Gastroesophageal sphincter (tissue), 3 donors: ENCODE measurements at regions not wholly inside any gene's neighbourhood (a gene's known extent, or its start where the extent isn't known, plus 50 kb on each side); places are given as distances from the start of the nearest gene placed in this dataset.

Experiments used
- POLR2A ChIP-seq, 2 donors: fragments of 450-650 bp; IDR thresholded peaks; one replicate each; pipeline ENCODE4 v1.6.1; 2017; ENCODE audit warnings: antibody characterized with exemption in 2 of 2, mild to moderate bottlenecking in 2 of 2, moderate library complexity in 1 of 2
- POLR2AphosphoS5 ChIP-seq: sonication (generic); formaldehyde crosslinking; IDR thresholded peaks from one replicate; pipeline ENCODE4 v1.6.1; 2017; ENCODE audit warnings: antibody characterized with exemption
- TF ChIP-seq, protein P1 (sequence below), 4 experiments: fragments of 200-600 bp in 2 of 4; fragments of 450-650 bp in 2 of 4; sonication (generic) in 1 of 4; IDR thresholded peaks; one replicate each; pipeline ENCODE4 v1.5.1; 2017 to 2019; ENCODE audit warnings: antibody characterized with exemption in 4 of 4, mild to moderate bottlenecking in 2 of 4, moderate library complexity in 2 of 4

DNA sequence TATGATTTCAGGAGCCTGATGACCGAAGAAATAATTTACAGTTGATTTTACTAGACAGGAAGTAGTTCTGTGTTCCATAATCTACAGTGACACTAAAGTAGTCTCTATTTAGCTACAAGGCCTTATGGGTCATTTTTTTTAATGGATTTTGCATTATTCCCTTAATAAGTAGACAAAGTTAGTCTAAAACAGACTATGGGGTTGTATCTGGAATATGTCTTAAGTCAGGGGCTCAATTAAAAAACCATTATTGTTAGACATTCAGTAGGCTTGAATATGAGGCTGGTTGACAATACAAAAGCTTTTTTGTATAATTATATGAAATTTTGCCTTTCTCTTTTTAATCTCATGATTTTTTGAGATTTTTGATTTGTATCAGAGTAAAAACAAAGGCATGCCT is 820.0 kb upstream of the SEMA6D start:
- TF ChIP-seq, protein P1, sequence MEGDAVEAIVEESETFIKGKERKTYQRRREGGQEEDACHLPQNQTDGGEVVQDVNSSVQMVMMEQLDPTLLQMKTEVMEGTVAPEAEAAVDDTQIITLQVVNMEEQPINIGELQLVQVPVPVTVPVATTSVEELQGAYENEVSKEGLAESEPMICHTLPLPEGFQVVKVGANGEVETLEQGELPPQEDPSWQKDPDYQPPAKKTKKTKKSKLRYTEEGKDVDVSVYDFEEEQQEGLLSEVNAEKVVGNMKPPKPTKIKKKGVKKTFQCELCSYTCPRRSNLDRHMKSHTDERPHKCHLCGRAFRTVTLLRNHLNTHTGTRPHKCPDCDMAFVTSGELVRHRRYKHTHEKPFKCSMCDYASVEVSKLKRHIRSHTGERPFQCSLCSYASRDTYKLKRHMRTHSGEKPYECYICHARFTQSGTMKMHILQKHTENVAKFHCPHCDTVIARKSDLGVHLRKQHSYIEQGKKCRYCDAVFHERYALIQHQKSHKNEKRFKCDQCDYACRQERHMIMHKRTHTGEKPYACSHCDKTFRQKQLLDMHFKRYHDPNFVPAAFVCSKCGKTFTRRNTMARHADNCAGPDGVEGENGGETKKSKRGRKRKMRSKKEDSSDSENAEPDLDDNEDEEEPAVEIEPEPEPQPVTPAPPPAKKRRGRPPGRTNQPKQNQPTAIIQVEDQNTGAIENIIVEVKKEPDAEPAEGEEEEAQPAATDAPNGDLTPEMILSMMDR (IDR thresholded peaks at IDR 0.05), result no peak
- no peak for TF ChIP-seq POLR2A (IDR thresholded peaks at IDR 0.05)
- TF ChIP-seq POLR2AphosphoS5, result no peak
